Erythroblast (primary cell): ENCODE measurements at regions not wholly inside any gene's neighbourhood (a gene's known extent, or its start where the extent isn't known, plus 50 kb on each side); places are given as distances from the start of the nearest gene placed in this dataset.

Source experiments
- DNase-seq, 2 experiments: peaks; one replicate each; lab custom pipeline; 2025; lab: John Stamatoyannopoulos, UW
- GATA1 ChIP-seq: IDR thresholded peaks from 2 replicates; pipeline ENCODE4 v1.6.1; 2011; ENCODE audit warnings: low read depth, mild to moderate bottlenecking, control low read depth, low read length, moderate library complexity
- POLR2A ChIP-seq: IDR thresholded peaks from 2 replicates; pipeline ENCODE4 v1.6.1; 2011; ENCODE audit warnings: mild to moderate bottlenecking, low read length

- TF ChIP-seq GATA1 (no peak), POLR2A (no peak)
- no peak for DNase-seq
These were observed 77.3 kb downstream of the KCTD12 start for GRCh38 chr13:76808927-76809326.

DNA sequence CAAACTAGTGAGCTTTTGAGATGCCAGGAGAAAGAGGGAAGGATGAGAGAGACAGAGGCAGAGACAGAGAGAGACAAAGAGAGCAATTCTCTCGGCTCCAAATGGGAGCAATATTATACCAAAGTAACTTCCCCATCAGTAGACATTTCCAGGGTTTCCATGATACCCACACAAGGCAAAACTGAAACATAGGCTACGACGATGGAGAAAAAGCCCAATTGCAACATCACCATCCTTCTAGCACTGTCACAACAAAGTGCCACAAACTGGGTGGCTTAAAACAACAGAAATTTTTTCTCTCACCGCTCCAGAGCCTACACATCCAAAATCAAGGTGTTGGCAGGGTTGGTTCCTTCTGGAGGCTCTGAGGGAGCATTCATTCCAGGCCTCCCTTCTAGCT, 81.4 kb downstream of the KCTD12 start:
- no peak for TF ChIP-seq GATA1
- TF ChIP-seq POLR2A = no peak
- no peak for DNase-seq

- no peak for TF ChIP-seq GATA1
- TF ChIP-seq POLR2A = no peak
- DNase-seq = no peak
These were observed 82.4 kb downstream of the KCTD12 start for GRCh38 chr13:76803831-76804230.

GRCh38 chr13:76800943-76801342, 85.3 kb downstream of the KCTD12 start:
- no peak for DNase-seq
- TF ChIP-seq GATA1 (no peak), POLR2A (no peak)

- DNase-seq = no peak
- TF ChIP-seq GATA1 (no peak), POLR2A (no peak)
These were observed 86.5 kb downstream of the KCTD12 start for GRCh38 chr13:76799696-76800095.

DNA sequence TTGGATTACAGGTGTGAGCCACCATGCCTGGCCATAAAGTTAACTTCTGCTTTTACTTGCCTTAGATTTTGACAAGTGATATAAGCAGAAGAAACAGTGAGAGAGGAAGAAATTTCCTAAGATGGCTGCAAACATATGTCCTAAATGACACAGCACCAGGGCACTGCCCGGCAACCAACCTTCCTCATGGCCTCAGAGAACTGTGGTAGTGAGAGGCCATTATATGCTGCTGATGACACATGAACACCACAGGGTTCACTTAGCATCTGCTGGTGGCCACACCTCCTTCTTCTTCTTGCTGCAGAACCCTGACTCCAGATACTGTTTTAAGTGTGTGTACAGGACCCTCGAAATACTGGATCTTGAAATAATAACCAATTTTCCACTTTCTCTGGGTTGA, 88.2 kb downstream of the KCTD12 start:
- TF ChIP-seq POLR2A (no peak), GATA1 (no peak)
- no peak for DNase-seq

DNA sequence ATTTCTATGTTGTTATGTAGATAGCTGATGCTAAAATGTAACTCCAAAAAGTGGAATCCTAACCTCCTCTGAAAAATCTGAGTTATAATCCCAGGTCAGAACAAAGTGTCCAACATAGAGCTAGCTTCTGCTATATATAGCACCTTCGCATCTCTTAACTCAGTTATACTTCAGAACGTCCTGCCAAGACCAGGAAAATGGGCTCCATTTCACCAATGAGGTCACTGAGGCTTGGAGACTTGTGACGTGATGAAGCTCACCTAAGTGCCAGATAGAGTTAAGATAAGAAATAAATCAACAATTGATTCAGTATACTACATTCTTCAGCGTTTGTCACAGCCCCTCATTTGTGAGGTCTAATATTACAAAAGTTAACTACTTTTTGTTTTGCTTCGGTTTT, 88.8 kb downstream of the KCTD12 start:
- TF ChIP-seq POLR2A = no peak
- TF ChIP-seq GATA1 = no peak

DNA sequence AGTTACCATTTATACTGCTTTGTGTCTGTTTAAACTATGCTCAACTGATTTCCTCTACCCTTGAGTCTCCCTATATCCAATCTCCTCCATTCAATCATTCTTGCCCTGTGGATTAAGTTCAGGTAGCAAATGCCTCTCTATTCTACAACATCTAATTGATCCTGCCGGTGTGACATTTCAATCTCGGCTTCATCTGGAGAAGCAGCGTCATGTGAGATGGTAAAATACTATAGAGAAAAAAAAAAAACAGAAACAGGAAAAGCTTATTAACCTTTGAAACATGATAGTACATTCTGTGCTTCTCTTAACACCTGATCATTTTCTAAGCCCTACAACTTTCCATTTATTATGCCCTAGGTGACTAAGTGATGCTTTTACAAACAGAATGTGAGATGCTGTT, 89.4 kb downstream of the KCTD12 start:
- TF ChIP-seq GATA1 (no peak), POLR2A (no peak)
- no peak for DNase-seq

More for the DNA sequence above, 88.8 kb downstream of the KCTD12 start:
- no peak for DNase-seq

DNA sequence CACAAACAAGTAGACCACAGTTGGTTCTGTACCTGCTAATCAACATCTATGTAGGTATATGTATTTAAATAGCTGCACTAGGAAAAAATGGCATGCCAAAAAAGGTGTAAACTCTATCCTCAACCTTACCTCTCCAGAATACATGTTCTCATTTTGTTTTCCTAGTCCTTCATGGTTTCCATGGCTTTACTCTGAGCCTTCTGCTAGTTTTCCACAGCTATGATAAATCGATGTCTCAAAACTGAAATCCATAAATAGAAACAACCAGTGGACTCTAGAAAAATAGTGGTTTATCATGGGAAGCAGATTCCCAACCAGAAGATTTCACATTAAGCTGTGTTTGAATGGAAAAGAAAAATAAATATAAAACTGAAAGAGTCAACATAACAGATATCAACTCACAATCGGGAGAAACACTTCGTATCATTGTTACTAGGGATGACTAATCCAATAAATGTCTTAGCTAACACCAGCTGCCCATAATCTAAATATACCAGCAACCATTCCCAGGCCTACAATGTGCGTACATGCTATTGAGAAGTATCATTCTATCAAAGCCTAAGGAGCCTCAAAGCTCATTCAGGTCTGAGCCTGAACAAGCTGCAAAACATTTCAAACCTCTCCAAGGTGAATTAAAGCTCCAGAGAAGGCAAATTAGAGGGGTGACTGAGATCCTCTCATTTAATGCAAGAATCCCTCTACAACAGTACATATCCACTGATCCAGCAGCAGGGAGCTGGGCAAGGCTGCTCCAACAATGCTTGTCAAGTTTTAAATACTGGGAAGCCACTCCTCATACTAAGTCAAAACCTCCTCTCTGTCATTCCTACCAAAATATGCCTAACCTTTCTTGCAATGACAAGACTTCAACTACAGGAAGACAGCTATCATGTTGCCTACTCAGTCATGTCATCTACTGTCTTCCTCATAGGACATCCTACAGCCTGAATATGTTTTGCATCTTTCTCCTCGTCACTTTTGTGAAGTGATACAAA, 90.2 kb downstream of the KCTD12 start:
- TF ChIP-seq POLR2A (no peak), GATA1 (no peak)
- DNase-seq = no peak

GRCh38 chr13:76792731-76793347, 93.4 kb downstream of the KCTD12 start:
- DNase-seq = no peak
- TF ChIP-seq POLR2A = no peak

GRCh38 chr13:76790980-76791819, 95.0 kb downstream of the KCTD12 start:
- TF ChIP-seq GATA1 (no peak), POLR2A (no peak)
- DNase-seq = no peak

GRCh38 chr13:76790526-76790925, 95.7 kb downstream of the KCTD12 start:
- no peak for DNase-seq
- TF ChIP-seq POLR2A = no peak
- no peak for TF ChIP-seq GATA1

DNA sequence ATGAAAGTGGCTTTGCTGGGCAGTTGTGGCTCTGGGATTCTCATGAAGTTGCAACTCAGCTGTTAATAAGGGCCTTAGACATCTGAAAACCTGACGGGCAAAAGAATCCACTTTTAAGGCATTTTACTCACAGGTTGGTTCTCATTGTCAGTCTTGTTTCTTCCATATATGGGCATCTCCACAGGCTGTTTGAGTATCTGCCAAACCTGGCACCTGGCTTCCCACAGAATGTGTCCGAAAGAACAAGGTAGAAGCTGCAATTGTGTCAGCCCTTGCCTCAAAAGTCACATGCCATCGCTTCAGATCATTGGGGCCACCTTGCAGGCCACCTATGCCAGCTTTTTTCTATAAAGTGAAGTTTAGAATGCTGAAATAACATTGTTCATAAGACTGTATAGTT, 102.4 kb downstream of the KCTD12 start:
- no peak for DNase-seq
- TF ChIP-seq GATA1 (no peak), POLR2A (no peak)
